Spleen (tissue), 7 donors: ENCODE measurements at regions not wholly inside any gene's neighbourhood (a gene's known extent, or its start where the extent isn't known, plus 50 kb on each side); places are given as distances from the start of the nearest gene placed in this dataset.

ENCODE experiments used
- CTCF ChIP-seq, 11 experiments: fragments of 200-600 bp in 7 of 11; fragments of 450-650 bp in 4 of 11; sonication (generic) in 4 of 11; IDR thresholded peaks in 8 of 11; conservative IDR thresholded peaks in 3 of 11; 1 replicate in 7 of 11; 2 replicates in 4 of 11; pipeline versions ENCODE4 v1.4.0 to v1.8.0; 2016 to 2021; ENCODE audit warnings: antibody characterized with exemption in 11 of 11, inconsistent platforms in 4 of 11, mild to moderate bottlenecking in 1 of 11
- POLR2A ChIP-seq, 3 donors: fragments of 450-650 bp; IDR thresholded peaks; one replicate each; pipeline ENCODE4 v1.5.1; 2017; ENCODE audit warnings: antibody characterized with exemption in 3 of 3, mild to moderate bottlenecking in 1 of 3
- donor health status: DM: no; HTN: no; CAD: no; lungs with moderate emphysema.
- donor health status: DM: no; HTN: no; CAD: no.
- donor health status: DM: no; HTN: no; CAD: no.

- TF ChIP-seq POLR2A (IDR thresholded peaks at IDR 0.05) (no peak), CTCF (IDR thresholded peaks at IDR 0.05 in 8 of 11, conservative IDR thresholded peaks at IDR 0.05 in 3 of 11) (no peak)
Observed at GRCh38 chr1:90407737-90408136, 309.4 kb downstream of the BARHL2 start.
